HL-60 (cell line): ENCODE measurements at regions not wholly inside any gene's neighbourhood (a gene's known extent, or its start where the extent isn't known, plus 50 kb on each side); places are given as distances from the start of the nearest gene placed in this dataset.

ENCODE experiments used
- DNase-seq, 2 experiments: peaks; one replicate each; pipeline ENCODE4 v3.0.0-alpha.2; 2010 to 2020; ENCODE audit warnings: low read depth in 1 of 2, low spot score in 1 of 2
- H3K27ac ChIP-seq: fragments of 250-450 bp; sonication (Bioruptor Pico); replicated peaks from 2 replicates; pipeline ENCODE4 v1.5.1; 2020; ENCODE audit warnings: mild to moderate bottlenecking, moderate library complexity
- H3K27me3 ChIP-seq: fragments of 250-450 bp; sonication (Bioruptor Pico); 2 replicates; pipeline ENCODE4 v1.5.1; 2021; ENCODE audit warnings: mild to moderate bottlenecking, moderate library complexity; ENCODE audit not compliant: insufficient read depth, poor library complexity, severe bottlenecking
- H3K4me3 ChIP-seq: replicated peaks from 2 replicates; pipeline ENCODE4 v1.5.1; 2011; ENCODE audit warnings: mild to moderate bottlenecking, control low read depth, low read length; ENCODE audit not compliant: insufficient read depth
- GABPA ChIP-seq: IDR thresholded peaks from 2 replicates; pipeline ENCODE4 v1.6.1; 2012; ENCODE audit warnings: low read depth
- POLR2AphosphoS5 ChIP-seq: IDR thresholded peaks from 2 replicates; pipeline ENCODE4 v1.6.1; 2012; ENCODE audit warnings: low read depth
- SPI1 ChIP-seq: IDR thresholded peaks from 2 replicates; pipeline ENCODE4 v1.6.1; 2012; ENCODE audit warnings: low read depth, mild to moderate bottlenecking, borderline replicate concordance
- TF ChIP-seq, protein P1 (sequence below): IDR thresholded peaks from 2 replicates; pipeline ENCODE4 v1.6.1; 2012; ENCODE audit warnings: low read depth; ENCODE audit not compliant: insufficient replicate concordance
- TF ChIP-seq, protein P2 (sequence below): IDR thresholded peaks from one replicate; pipeline ENCODE4 v1.5.1; 2011; ENCODE audit warnings: low read length, control low read depth, inconsistent platforms; ENCODE audit not compliant: insufficient read depth

DNA sequence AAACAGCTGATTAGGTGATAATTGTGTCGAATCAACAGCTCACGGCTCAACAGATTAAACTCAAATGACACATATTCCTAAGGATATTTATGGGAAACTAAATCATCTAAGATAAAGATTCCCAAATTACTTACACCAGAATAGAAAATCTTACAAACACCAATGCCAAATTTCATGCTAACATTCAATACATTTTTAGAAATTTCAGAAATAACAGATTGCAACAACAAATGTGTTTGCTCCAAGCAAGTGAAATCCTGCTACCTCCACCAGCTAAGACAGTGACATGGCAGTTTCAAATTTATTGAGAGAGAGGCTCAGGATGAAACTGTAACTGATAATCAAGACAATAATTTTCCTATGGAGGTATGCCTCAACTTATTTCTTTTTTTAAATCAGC, 65.0 kb upstream of the EPB41L3 start:
- peaks cover 18% of the 10 kb centered on the region for H3K27me3 ChIP-seq
- TF ChIP-seq, protein P1, sequence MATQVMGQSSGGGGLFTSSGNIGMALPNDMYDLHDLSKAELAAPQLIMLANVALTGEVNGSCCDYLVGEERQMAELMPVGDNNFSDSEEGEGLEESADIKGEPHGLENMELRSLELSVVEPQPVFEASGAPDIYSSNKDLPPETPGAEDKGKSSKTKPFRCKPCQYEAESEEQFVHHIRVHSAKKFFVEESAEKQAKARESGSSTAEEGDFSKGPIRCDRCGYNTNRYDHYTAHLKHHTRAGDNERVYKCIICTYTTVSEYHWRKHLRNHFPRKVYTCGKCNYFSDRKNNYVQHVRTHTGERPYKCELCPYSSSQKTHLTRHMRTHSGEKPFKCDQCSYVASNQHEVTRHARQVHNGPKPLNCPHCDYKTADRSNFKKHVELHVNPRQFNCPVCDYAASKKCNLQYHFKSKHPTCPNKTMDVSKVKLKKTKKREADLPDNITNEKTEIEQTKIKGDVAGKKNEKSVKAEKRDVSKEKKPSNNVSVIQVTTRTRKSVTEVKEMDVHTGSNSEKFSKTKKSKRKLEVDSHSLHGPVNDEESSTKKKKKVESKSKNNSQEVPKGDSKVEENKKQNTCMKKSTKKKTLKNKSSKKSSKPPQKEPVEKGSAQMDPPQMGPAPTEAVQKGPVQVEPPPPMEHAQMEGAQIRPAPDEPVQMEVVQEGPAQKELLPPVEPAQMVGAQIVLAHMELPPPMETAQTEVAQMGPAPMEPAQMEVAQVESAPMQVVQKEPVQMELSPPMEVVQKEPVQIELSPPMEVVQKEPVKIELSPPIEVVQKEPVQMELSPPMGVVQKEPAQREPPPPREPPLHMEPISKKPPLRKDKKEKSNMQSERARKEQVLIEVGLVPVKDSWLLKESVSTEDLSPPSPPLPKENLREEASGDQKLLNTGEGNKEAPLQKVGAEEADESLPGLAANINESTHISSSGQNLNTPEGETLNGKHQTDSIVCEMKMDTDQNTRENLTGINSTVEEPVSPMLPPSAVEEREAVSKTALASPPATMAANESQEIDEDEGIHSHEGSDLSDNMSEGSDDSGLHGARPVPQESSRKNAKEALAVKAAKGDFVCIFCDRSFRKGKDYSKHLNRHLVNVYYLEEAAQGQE, result no peak
- TF ChIP-seq, protein P2, sequence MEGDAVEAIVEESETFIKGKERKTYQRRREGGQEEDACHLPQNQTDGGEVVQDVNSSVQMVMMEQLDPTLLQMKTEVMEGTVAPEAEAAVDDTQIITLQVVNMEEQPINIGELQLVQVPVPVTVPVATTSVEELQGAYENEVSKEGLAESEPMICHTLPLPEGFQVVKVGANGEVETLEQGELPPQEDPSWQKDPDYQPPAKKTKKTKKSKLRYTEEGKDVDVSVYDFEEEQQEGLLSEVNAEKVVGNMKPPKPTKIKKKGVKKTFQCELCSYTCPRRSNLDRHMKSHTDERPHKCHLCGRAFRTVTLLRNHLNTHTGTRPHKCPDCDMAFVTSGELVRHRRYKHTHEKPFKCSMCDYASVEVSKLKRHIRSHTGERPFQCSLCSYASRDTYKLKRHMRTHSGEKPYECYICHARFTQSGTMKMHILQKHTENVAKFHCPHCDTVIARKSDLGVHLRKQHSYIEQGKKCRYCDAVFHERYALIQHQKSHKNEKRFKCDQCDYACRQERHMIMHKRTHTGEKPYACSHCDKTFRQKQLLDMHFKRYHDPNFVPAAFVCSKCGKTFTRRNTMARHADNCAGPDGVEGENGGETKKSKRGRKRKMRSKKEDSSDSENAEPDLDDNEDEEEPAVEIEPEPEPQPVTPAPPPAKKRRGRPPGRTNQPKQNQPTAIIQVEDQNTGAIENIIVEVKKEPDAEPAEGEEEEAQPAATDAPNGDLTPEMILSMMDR, result no peak
- TF ChIP-seq GABPA, result no peak
- TF ChIP-seq POLR2AphosphoS5, result no peak
- TF ChIP-seq SPI1, result no peak
- no peak overlapping the region for H3K4me3 ChIP-seq
- DNase-seq, result no peak
- H3K27ac ChIP-seq, result no peak overlapping the region

DNA sequence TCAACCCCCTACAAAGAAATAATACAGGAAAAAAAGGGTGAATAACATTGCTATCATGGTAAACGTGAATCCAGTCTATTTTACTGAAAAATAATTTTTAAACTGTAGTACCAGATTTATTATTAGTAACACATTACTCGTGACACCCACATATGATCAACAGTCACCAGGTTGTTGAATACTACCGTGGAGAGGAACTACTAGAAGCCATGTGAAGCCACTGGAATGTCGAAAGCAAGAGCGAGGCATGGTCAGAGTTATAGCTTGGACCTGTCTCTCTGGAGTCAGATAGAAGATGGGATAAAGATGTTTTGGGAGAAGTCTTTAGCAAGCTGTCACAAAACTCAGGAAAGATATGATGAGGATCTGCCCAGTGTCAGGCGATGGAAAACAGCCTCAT, 63.2 kb upstream of the EPB41L3 start:
- TF ChIP-seq POLR2AphosphoS5, result no peak
- TF ChIP-seq, protein P2, result no peak
- TF ChIP-seq, protein P1, result no peak
- no peak overlapping the region for H3K4me3 ChIP-seq
- no peak for DNase-seq
- H3K27me3 ChIP-seq, result peaks cover 20% of the 10 kb centered on the region
- no peak overlapping the region for H3K27ac ChIP-seq

DNA sequence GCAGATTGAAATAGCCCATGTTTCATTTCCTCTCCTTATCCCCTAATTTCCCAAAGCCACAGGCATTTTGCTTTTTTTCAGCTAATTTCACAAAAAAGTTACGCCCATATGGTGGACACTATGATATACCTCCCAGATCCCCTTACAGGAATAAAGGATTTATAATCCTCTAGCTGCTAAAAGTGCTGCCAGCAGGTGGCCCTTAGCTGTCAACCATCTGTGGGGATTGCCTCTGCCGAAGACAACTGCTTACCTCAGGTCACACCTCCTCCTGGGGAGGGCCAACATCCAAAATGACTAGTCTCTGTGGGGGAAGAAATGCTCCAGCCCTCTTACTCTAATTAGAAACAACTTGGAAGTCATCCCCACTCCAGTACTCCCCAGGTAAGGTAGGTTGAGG, 61.0 kb upstream of the EPB41L3 start:
- H3K4me3 ChIP-seq, result no peak overlapping the region
- no peak overlapping the region for H3K27ac ChIP-seq
- H3K27me3 ChIP-seq, result peaks cover 22% of the 10 kb centered on the region
- DNase-seq, result no peak
- no peak for TF ChIP-seq SPI1
- no peak for TF ChIP-seq POLR2AphosphoS5
- TF ChIP-seq, protein P1, result no peak
- TF ChIP-seq GABPA, result no peak
- TF ChIP-seq, protein P2, result no peak
